Sigmoid colon (tissue), 6 donors: ENCODE measurements at regions not wholly inside any gene's neighbourhood (a gene's known extent, or its start where the extent isn't known, plus 50 kb on each side); places are given as distances from the start of the nearest gene placed in this dataset.

Source experiments
- DNase-seq: peaks from one replicate; pipeline ENCODE4 v3.0.0-alpha.2; 2019
- H3K27ac ChIP-seq, 4 donors: fragments of 200-600 bp; sonication (generic); one replicate each; pipeline ENCODE4 v1.5.1; 2016 to 2019; ENCODE audit warnings: mild to moderate bottlenecking in 1 of 4
- H3K27me3 ChIP-seq, 3 donors: fragments of 200-600 bp; sonication (generic); one replicate each; pipeline ENCODE4 v1.5.1; 2019; ENCODE audit warnings: mild to moderate bottlenecking in 1 of 3
- H3K36me3 ChIP-seq, 4 donors: fragments of 200-600 bp; sonication (generic); one replicate each; pipeline ENCODE4 v1.5.1; 2016 to 2019
- H3K4me1 ChIP-seq, 4 donors: fragments of 200-600 bp; sonication (generic); one replicate each; pipeline ENCODE4 v1.5.1; 2017 to 2019
- H3K4me3 ChIP-seq, 4 donors: fragments of 200-600 bp; sonication (generic); one replicate each; pipeline ENCODE4 v1.5.1; 2017 to 2019; ENCODE audit warnings: mild to moderate bottlenecking in 2 of 4, moderate library complexity in 1 of 4
- H3K9me3 ChIP-seq, 4 donors: fragments of 200-600 bp in 3 of 4; sonication (generic) in 3 of 4; one replicate each; pipeline versions ENCODE4 v1.5.1 to v1.6.1; 2013 to 2019
- EP300 ChIP-seq, 4 donors: sonication (generic); formaldehyde crosslinking; IDR thresholded peaks; one replicate each; pipeline ENCODE4 v1.6.1; 2017; ENCODE audit warnings: antibody characterized with exemption in 4 of 4
- POLR2A ChIP-seq, 2 donors: fragments of 450-650 bp; IDR thresholded peaks; one replicate each; pipeline ENCODE4 v1.6.1; 2016; ENCODE audit warnings: antibody characterized with exemption in 2 of 2, mild to moderate bottlenecking in 2 of 2, moderate library complexity in 2 of 2
- POLR2AphosphoS5 ChIP-seq, 4 donors: sonication (generic); formaldehyde crosslinking; IDR thresholded peaks; one replicate each; pipeline ENCODE4 v1.6.1; 2017; ENCODE audit warnings: antibody characterized with exemption in 4 of 4
- WGBS, 2 donors: extraction: QIAGEN DNeasy Blood & Tissue Kit; methylation state at CpG; one replicate each; pipeline ENCODE4 v1.1.7; 2013; 5-methylcytosine and 5-hydroxymethylcytosine counted together
- intact Hi-C: fragments of 100-400 bp; cut with DNase I; formaldehyde crosslinking; loops from one replicate; pipeline ENCODE4 v1.15.1; 2023
- TF ChIP-seq, protein P1 (sequence below), 4 experiments: fragments of 450-650 bp in 3 of 4; fragments of 200-600 bp in 1 of 4; IDR thresholded peaks; one replicate each; pipeline ENCODE4 v1.5.1; 2016 to 2019; ENCODE audit warnings: antibody characterized with exemption in 4 of 4, mild to moderate bottlenecking in 3 of 4, moderate library complexity in 2 of 4
- donor health status: healthy with polysubstance abuse.
- donor health status: healthy.

DNA sequence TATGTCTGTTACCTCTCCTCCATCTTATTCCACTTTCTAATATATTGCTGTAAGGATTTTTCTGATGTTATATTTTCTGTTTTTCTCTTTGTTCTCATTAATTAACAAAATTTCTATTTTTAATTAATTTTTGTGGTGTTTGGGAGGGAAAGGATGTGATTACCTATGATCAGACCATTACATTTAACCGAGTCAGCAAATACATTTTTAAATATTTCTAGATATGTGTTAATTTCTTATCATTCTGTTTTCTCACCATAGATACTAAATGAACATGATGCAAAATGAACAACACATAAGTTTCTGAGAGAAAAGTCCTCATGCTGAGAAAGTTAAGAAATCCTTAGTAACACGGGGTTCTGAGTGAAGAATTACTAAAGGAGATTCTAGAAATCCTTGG, 80.6 kb upstream of the P2RY1 start:
- Histone ChIP-seq H3K4me1 (no peaks in the 10 kb centered on the region), H3K27me3 (no peaks in the 10 kb centered on the region), H3K27ac (no peak overlapping the region), H3K36me3 (no peaks in the 10 kb centered on the region), H3K4me3 (no peak overlapping the region), H3K9me3 (peaks cover 0 to 3% (median 0%) of the 10 kb centered on the region in 4 donors)
- TF ChIP-seq POLR2A (IDR thresholded peaks at IDR 0.05) (no peak), POLR2AphosphoS5 (IDR thresholded peaks at IDR 0.05) (no peak), EP300 (IDR thresholded peaks at IDR 0.05) (no peak)
- TF ChIP-seq, protein P1, sequence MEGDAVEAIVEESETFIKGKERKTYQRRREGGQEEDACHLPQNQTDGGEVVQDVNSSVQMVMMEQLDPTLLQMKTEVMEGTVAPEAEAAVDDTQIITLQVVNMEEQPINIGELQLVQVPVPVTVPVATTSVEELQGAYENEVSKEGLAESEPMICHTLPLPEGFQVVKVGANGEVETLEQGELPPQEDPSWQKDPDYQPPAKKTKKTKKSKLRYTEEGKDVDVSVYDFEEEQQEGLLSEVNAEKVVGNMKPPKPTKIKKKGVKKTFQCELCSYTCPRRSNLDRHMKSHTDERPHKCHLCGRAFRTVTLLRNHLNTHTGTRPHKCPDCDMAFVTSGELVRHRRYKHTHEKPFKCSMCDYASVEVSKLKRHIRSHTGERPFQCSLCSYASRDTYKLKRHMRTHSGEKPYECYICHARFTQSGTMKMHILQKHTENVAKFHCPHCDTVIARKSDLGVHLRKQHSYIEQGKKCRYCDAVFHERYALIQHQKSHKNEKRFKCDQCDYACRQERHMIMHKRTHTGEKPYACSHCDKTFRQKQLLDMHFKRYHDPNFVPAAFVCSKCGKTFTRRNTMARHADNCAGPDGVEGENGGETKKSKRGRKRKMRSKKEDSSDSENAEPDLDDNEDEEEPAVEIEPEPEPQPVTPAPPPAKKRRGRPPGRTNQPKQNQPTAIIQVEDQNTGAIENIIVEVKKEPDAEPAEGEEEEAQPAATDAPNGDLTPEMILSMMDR (IDR thresholded peaks at IDR 0.05) = no peak
- DNase-seq = no peak
- intact Hi-C loops = no loop called here
- WGBS, 2 donors = 88 to 89% methylated on average over 2 of the region's 2 CpGs

DNA sequence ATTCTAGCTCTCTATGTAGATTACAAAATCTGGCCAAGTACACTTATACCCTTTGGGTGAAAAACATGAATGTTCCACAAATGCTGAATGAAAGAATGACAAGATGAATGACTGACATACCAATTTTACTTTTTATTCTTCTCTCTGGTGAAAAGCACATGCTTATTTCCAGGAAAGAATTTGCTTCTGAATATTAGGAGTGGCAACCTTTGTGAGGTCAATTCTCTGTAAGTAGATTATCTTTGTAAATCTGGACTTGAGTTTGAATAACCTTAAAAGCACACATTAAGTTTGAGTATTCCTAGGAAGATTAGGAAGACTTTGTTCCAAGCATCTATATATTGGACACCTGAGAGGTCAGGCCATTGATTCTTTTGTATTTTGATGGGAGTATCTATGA, 78.1 kb upstream of the P2RY1 start:
- no peaks in the 10 kb centered on the region for H3K27me3 ChIP-seq
- no peaks in the 10 kb centered on the region for H3K4me1 ChIP-seq
- no peak for DNase-seq
- intact Hi-C loops = no loop called here
- TF ChIP-seq EP300 (IDR thresholded peaks at IDR 0.05) (no peak), POLR2AphosphoS5 (IDR thresholded peaks at IDR 0.05) (no peak), POLR2A (IDR thresholded peaks at IDR 0.05) (no peak)
- TF ChIP-seq, protein P1 (IDR thresholded peaks at IDR 0.05) = no peak
- no peak overlapping the region for H3K4me3 ChIP-seq
- no peaks in the 10 kb centered on the region for H3K36me3 ChIP-seq
- no peaks in the 10 kb centered on the region for H3K9me3 ChIP-seq
- H3K27ac ChIP-seq = no peak overlapping the region

DNA sequence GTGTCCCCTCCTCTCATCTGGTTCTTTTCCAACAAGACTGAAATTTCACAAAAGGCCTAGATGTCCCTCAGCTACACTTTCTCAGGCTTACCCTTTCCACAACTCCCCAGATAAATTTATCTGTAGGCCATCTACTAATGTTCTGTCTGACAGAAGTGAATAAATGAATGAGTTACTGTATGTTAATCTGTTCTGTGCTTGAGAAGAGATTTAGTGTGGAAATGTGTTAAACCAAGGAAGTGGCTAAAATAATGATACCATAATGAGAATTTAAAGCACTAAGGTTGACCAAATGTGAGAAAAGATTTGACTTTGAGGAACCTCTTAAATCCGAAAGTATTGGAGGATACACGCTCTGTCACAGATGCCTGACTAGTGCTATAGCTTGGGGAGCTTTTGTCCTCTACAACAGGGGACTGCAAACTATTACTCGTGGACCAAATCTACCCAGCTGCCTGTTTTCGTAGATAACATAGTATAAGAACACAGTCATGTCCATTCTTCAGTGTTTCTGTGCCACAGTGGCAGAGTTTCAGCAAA, 74.8 kb upstream of the P2RY1 start:
- no peak overlapping the region for H3K27ac ChIP-seq
- intact Hi-C loops = no loop called here
- H3K4me3 ChIP-seq = no peak overlapping the region
- no peaks in the 10 kb centered on the region for H3K4me1 ChIP-seq
- H3K27me3 ChIP-seq = no peaks in the 10 kb centered on the region
- TF ChIP-seq EP300 (IDR thresholded peaks at IDR 0.05) = no peak
- H3K36me3 ChIP-seq = no peaks in the 10 kb centered on the region
- H3K9me3 ChIP-seq = no peaks in the 10 kb centered on the region
- DNase-seq = no peak
- 92 to 93% methylated on average over 4 of the region's 4 CpGs for WGBS, 2 donors

- no peaks in the 10 kb centered on the region for H3K27me3 ChIP-seq
- no peaks in the 10 kb centered on the region for H3K36me3 ChIP-seq
- 93 to 94% methylated on average over 3 of the region's 3 CpGs for WGBS, 2 donors
- no peaks in the 10 kb centered on the region for H3K4me1 ChIP-seq
- no peak for TF ChIP-seq POLR2A (IDR thresholded peaks at IDR 0.05)
- no peak for TF ChIP-seq EP300 (IDR thresholded peaks at IDR 0.05)
- no peak for TF ChIP-seq POLR2AphosphoS5 (IDR thresholded peaks at IDR 0.05)
- TF ChIP-seq, protein P1 (IDR thresholded peaks at IDR 0.05) = no peak
- H3K27ac ChIP-seq = no peak overlapping the region
- no peaks in the 10 kb centered on the region for H3K9me3 ChIP-seq
- intact Hi-C loops = no loop called here
- DNase-seq = no peak
- no peak overlapping the region for H3K4me3 ChIP-seq
Measured at GRCh38 chr3:152760591-152760990, 74.3 kb upstream of the P2RY1 start.

DNA sequence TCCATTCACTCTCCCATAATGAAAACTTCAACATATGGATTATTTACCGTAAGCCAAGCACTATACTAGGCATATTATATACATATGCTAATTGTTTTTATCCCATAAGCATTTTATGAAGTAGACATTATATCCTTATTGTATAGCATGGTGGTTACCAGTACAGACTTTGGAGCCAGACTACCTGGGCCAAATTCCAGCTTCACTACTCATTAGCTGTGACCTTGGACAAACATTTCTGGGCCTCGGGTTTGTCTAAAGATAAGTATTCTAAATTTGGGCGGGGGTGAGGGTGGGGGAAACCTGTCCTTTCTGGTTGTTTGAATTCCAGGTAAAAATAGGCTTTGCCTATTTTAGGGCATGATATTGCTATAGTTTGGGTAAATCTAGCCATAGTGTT, 66.5 kb upstream of the P2RY1 start:
- no peak overlapping the region for H3K4me3 ChIP-seq
- no peaks in the 10 kb centered on the region for H3K27me3 ChIP-seq
- no peaks in the 10 kb centered on the region for H3K4me1 ChIP-seq
- H3K36me3 ChIP-seq = no peaks in the 10 kb centered on the region
- WGBS, 2 donors = 44 to 77% methylated on average over 3 of the region's 3 CpGs
- TF ChIP-seq, protein P1 (IDR thresholded peaks at IDR 0.05) = no peak
- TF ChIP-seq POLR2A (IDR thresholded peaks at IDR 0.05) = no peak
- H3K27ac ChIP-seq = no peak overlapping the region
- intact Hi-C loops = no loop called here
- H3K9me3 ChIP-seq = no peaks in the 10 kb centered on the region
- DNase-seq = no peak
